EH (cell line): ENCODE measurements at regions not wholly inside any gene's neighbourhood (a gene's known extent, or its start where the extent isn't known, plus 50 kb on each side); places are given as distances from the start of the nearest gene placed in this dataset.

ENCODE experiments used
- DNase-seq: peaks from one replicate; pipeline ENCODE4 v3.0.0-alpha.2; 2015; ENCODE audit warnings: low read depth

DNA sequence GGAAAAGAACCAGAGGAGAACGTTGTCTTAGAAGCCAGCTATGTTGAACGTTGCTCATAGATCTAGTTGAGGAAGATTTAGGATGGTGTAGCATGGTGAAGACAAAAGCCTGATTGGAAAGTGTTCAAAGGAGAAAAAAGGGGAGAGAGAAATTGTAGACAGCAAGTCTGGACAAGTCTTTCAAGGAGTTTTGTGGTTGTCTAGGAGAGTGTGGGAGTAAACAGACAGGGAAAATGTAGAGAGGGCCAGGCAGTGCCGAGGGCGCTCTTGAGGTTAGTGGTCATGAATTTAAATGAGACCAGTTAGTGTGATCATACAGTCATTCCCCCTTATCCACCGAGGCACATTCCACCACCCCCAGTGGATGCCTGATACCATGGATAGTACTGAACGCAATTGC lies 167.5 kb upstream of the IL12A start:
- DNase-seq = no peak

DNA sequence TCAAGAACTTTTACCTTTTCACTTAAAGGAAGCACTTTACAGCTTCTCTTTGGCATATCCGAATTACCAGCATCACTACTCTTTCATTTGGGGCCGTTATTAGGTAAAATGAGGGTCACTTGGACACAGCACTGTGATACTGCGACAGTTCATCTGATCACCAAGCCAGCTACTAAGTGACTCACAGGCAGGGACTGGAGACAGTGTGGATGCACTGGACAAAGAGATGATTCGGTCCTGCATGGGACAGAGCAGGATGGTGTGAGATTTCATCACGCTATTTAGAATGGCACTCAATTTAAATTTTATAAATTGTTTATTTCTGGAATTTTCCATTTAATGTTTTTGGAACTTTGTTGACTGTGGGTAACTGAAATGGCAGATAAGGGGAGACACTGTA lies 166.9 kb upstream of the IL12A start:
- peak; percentile 44 for DNase-seq

DNA sequence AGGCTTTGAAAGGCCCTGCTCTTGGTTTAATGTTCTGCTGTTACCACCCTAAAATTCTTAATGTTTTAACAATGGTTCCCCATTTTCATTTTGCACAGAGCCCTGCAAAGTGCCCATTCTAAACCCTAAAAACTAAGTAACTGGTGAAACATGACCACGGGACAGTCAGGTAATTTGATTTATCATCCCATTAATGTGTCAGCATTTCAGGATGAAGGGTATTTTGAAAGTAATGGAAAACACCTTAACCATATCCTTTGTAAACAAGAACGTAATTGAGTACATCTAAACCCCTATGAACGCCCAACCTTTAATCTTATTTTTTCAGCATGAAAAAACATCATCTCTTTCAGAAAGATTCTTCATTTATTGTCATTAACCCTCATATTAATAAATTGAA lies 164.9 kb upstream of the IL12A start:
- no peak for DNase-seq

DNA sequence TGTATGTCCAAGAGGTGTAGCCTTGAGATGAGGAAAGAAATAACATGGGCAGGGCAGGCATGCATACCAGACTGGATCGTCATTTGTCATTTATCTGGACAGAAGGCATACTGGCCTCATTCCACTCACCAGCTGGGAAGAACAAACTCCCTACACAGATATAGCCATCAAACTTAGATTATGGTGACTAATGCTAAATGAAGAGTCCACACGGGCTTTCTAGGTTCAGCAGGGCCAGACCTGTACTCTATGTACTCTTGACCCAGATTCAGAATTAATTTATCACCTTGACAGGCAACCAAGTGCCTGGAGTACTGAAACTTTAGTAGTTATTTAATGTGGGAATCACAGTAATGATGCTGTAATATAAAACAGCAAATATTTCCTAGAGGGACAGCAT lies 164.3 kb upstream of the IL12A start:
- peak; percentile 93 for DNase-seq

DNA sequence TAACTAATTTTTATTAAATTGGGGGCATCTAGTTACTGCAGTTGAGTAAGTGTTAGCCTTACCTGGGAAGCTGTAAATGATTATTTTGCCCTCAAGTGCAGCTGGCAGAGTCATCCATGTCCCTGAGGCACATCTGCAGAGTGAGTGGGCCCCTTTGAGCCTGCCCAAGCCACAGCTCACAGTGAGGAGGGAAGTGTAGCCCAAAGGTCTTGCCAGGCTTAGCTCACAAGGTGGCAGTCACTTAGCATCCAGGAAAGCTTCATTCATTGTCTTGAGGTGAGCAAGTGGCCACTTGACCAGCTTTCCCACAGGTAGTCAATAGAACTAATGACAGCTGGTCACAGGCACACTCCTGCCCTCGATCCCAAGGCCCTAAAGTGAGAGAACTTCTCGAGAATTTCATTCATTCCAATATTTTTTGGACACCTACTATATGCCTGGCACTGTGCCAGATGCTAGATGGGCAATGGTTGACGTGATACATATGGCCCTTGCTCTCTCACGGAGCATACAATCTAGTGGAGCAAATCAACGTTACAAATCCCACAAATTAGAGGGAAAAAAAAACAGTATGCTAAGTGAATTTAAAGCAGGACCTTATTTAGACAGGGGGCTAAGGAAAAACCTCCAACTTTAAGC lies 163.3 kb upstream of the IL12A start:
- DNase-seq = no peak

DNA sequence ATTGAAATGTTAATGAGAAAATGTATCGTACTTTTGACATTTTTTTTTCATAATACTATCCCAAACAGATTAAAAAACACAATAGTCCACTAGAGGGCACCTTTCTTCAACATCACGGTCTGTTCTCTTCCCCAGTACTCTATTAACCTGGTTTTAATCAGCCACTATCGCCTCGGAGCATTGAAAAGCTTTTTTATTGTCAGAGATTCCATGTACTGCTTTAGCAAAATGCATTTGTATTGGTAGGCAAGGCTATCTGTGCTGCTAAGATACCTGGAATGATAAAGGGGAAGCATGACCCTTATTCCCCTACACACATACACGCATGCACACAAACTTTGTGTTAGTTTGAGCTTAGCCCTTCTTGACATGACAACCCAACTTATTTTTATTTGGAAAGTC lies 160.1 kb upstream of the IL12A start:
- peak; percentile 73 for DNase-seq

DNA sequence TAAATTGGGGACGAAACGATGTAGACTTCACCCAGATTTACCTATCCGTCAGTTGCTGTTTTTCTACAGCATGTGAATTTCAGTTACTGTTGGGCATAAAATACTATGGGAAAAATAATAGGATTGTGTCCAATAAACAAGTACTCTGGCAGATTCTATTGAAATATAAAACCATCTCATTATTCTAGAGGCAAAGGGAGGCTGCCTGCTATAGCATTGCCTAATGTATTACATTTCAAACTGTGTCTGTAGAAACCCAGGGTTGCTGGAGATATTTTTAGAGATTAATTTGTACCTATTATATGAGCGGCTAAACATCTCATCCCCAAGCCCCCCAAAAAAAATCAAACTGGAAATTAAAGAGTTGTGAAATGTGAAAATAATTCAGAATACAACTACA lies 159.6 kb upstream of the IL12A start:
- DNase-seq = no peak

DNA sequence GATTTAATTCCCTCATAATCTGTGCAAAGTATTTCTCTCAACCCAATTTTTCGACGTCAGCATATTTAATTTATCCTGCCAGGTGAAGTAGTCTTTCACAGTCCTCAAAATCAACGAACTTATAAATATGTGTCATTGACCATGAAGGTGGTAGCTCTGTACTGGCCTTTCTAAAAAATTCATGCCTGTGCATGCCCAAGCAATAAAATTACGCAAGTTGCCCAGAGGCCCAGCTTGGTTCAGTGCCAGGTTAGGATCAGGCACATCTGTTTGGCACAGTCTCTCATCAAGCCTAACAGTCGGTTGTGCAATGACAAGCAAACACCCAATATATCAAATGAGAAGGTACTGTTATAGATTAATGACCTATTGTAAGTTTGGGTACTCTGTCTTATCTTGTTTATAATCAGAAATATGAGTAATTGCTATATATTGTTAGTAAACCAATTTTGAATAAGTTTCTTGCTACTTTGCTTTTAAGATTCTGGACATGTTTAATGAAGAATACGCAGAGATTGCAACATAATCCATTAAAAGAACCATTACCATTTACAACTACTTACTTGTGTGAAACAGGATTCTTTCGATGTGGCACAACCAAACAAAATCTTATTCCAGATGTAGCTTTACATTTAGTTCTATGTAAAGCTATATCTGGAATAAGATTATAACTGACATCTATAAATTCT lies 159.0 kb upstream of the IL12A start:
- peak; percentile 76 for DNase-seq

DNA sequence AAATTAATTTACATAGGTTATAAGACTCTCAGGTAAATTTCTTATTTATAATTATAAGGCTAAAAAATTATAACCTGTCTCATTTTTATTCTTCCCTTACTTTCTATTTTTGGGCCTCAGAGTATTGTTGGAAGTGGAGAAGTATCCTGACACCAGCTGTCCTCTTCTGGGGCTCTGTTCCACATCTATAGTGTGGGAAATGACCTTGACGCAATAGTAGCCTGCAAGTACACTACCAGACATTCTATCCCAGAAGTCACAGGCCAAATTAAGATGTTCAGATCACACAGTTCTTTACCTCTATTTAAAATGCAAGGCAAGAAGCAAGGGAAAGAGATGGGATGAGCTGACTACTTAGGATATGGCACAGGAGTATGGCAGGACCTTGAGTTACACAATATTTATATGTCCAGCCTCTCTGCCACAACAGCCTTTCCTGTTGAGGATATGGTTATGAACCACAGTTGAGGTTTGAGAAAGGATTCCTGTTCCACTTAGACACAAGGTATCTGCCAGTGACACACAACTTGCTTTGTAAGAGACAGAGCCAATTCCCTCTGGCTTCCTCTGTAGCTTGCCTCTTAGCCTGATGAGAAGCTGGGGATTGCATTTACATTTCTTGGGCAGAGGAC lies 158.0 kb upstream of the IL12A start:
- peak; percentile 58 for DNase-seq

DNA sequence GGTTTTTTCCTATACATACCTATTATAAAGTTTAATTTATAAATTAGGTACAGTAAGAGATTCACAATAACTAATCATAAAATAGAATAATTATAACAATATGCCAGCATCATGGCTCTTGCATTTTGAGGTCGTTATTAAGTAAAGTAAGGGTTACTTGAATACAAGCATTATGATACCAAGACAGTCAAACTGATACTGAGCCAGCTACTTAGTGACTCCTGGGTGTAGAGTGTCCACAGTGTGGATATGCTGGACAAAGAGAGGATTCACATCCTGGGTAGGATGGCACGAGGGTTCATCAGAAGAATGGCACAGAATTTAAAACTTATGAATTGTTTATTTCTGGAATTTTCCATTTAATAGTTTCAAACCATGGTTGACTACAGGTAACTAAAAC lies 157.2 kb upstream of the IL12A start:
- no peak for DNase-seq

DNA sequence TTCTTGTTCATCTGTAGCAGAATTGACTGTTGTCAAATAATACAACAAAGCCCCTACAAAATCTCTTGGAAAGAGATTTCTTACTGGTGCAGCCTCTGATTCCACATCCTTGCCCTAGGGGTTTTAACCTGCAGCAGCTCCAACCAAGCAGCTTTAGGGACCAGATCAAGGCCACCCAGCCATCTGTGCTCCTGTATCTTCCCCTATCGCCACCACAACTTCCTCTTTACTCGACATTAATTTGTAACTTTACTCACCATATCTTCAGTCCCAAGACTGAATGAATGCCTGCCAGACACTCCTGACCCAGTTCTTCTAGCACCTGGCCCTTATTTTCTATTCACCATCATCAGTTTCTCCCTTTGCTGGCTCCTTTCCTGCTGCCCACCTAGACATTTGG lies 156.6 kb upstream of the IL12A start:
- no peak for DNase-seq

DNA sequence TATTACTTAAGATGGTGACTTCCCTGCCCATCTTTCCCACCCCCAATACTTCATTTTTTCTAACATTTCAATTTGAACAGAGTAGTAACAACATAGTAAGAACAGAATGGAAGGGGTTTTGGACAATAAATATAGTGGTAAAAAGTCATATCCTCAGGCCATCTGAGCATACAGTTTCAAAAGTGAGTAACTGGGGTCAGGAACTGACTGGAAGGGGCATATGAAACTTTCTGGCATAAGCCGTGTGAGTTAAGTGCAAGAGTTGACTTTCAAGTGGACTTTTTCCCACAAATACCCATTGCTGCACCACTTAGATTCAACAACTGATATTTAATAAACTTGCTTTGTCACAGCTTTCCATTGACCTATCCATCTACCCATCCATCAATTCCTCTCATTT lies 153.5 kb upstream of the IL12A start:
- DNase-seq = peak; percentile 23

DNA sequence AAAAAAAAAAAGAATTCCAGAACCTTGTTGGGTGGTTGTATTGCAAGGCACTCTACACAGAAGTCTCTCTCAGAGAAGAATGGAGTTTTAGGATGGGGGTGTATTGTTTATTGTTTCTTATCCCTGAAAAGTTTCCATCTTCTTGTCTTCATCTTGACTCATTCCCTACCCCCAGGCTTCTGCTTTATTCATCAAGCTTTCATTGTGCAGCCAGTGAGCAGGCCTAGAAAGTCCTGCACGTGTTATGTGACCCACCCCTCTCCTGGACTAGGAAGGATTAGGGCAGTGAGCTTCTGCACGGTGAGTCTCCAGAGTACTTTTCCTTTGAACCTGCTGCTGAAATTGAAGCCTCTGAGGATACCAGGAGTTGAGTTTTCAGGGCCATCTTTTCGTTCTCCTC lies 150.9 kb upstream of the IL12A start:
- DNase-seq = no peak

DNA sequence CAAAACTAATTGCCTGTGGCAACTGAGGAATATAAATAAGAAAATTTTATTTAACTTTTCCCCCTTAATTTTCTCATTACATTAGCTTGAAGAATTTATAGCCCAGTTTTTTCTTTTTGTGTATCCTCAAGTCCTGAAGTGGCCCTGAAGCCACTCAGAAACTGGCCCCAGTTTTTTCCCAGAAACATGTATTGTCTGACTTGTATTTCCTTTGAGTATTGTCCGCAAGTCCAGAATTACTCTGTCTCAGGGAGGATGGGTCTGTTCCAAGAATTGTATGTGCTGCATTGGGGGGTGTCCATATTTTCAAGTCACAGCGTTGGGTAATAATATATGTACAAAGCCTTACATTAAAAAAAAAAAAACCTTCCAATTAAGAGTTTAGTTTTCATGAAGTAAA lies 149.7 kb upstream of the IL12A start:
- no peak for DNase-seq

DNA sequence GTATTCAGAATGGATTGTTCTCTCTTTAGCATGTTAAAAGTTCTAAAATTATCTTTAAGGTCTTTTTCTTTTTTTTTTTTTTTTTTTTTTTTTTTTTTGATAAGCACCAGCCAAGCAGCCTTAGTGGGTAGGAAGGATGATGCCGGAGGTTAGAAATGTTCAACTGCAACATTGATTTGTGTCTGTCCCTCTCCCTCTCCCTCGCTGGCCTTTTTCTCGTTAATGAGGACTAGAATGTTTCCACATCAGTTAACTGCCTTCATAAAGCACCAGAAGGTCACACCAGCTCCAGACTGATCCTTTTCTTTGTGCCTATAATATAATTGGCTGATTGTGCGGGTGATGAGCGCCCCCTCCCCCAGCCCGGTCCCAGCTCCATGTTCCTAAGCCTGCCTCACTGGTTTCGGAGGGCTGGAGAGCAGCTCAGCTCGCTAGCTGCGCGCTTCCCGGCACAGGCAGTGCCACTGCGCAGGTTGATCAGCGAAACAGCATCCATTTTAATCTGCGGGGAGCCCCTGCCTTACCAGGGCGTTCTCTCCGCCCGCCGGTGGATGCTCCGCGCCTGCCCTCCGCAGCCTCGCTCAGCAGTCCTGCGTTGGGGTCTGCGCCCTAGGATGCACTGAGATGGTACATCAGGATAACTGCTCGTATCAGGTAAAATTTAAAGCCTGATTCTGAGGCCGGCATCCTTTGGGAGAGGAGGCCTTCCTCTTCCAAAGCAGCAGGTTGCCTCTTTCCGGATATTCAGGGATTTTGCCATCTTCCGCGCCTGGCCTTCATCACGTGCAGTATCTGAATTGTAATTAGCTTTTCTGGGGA lies 148.9 kb upstream of the IL12A start, which contains the start of gene SCHIP1:
TSS of gene SCHIP1 (plus strand) at position 301 of the 819 bp plus-strand sequence.
- DNase-seq = peak; percentile 51

DNA sequence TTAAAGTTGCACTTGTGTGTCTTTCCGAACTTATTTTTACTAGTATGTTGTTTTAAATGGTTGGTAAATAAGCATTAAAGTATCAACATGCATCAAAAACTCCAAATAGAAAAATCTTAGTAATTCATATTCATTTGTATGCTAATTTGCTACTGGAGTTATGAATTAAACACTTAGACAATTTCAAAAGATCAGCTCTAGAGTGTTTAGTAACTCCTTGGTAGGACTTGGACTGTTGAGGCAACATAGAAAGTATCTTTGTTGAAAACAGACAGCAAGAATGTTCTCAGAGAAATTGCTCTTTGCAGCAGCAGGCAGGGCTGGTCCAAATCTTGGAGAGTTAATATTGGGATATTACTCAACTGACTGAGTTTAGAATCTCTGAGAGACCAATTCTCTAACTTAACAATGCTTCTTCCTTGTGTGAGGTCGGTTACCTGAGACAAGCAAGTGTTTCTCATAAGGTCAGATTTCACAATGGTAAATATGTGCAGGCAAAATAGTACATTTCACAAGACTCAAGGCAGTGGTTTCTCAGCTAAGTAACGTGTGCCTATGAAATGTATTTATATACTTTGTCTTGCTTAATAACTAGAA lies 147.8 kb upstream of the IL12A start:
- DNase-seq = no peak

DNA sequence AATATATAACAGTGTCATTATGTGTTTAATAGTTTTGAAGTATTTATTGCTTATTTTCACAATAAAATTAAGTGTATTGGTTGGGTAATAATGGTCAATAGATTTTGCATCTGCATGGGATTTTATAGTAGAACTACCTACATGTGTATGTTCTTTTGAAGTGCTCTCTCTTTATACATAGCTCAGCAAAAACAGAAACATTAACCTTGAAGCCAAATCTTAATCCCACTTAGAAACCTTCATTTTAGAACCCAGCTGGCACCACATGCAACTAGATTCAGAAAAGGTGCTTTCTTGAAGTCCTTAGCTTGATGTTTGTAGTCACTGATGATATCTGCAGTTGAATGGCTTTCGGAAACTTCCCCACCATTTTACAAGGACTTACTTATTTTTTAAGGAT lies 146.9 kb upstream of the IL12A start:
- no peak for DNase-seq

DNA sequence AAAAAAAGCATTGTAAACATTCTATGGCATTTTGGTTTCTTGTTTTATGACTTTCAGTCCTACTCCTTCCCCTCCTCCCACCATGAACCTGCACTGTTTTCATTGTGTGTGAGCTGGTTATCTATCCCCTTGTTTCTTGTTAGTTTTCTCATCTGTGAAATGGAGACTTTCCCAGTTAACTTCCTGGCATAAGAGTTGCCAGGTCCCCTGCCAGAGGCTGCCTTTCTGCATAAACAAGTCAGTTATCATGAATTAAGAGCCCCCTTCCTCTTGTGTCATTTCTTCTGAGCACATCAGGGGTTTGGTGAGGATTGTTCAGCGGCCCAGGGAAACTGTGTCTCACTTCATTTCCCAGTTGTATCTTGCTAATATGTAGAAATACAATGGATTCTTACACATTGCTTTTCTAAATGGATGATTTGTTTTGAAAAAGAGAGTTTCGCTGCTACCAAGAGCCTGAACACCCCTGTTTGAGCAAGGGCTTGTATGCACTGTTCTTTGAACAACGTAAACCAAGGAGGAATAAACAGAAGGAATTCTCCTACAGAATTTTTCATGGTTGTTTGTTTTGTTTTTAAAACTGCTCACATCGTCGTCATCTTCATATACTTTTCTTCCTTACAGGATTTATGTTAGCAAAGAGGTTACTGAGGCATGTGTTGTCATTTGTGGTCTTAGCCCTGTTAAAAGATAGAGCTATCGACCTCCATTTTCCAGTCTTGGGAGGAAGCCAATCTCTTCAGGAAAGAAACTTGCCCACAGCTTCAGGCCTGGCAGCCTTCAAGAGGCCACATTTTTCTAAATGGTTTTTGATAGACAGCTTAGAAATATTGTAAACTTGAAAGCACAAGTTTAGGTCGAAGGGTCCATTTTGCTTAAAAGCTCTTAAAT lies 144.6 kb upstream of the IL12A start:
- DNase-seq = no peak

DNA sequence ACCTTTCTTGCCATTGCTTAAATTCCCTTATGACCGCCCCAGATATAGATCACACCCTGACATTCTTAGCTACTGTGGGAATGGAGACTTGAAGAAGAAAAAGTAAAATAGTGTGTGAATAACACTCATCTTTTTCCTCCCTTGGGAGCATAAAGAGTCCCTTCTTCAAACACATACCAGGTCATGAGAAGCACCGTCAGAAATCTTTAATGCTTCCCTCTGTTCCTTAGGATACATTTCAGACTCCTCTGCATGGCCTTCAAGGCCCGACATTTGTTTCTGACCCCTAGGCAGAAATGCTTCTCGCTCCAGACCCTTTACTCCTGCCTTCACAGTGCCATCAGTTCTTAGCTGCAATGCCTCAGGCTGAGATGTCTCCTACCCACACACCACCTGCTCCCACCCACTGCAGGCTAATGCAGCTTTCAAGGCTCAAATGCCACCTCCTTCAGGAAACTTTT lies 143.8 kb upstream of the IL12A start:
- DNase-seq = peak; percentile 40

DNA sequence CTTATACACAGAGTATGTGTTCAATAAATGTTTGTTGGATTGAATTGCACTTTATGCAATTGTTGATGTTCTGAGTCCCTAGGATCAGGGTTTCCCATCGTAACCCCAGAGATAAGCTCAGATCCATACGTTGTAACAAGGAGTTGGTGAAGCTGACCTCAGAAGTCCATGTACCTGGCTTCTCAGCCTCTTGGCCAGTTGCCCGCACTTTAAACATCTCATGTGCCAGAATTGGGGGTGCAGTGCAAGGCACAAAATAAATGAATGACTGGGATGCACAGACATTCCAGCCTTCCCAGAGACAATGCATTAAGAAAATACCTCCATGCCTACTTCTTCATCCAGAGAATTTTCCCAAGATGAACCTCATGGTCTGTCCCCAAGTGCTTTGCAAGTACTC lies 142.9 kb upstream of the IL12A start:
- no peak for DNase-seq

DNA sequence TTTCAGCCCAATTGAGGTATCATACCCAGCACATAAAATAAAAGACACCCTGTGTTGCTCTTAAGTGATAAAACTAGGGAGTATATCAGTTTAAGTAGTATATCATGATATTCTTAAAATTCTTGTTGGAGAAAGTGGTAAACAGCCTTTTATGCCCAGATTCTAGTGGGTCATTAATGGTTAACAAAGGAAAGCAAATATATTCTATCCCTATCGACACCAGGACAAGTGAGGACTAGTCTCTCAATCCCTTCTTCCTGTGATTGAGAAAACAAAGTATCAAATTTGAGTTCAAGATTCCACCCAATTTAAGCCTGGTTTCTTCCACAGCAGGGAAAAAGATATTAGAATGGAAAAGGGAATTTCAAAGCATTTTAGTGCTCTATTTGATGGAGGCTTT lies 142.4 kb upstream of the IL12A start:
- no peak for DNase-seq
